CD4-positive, alpha-beta T cell treated with Interferon alpha-2 for 1 hour (primary cell): ENCODE measurements at regions not wholly inside any gene's neighbourhood (a gene's known extent, or its start where the extent isn't known, plus 50 kb on each side); places are given as distances from the start of the nearest gene placed in this dataset.

ENCODE experiments used
- DNase-seq, 2 donors: peaks; one replicate each; pipeline ENCODE4 v3.0.0-alpha.2; 2020 to 2022

GRCh38 chr14:83384253-83384652, 1850.6 kb upstream of the SEL1L start:
- no peak for DNase-seq

GRCh38 chr14:83395321-83395720, 1861.7 kb upstream of the SEL1L start:
- no peak for DNase-seq

- DNase-seq: no peak
Measured at GRCh38 chr14:83416476-83416875, 1882.8 kb upstream of the SEL1L start.

GRCh38 chr14:83419420-83419819, 1885.8 kb upstream of the SEL1L start:
- no peak for DNase-seq

GRCh38 chr14:83421711-83422110, 1888.1 kb upstream of the SEL1L start:
- DNase-seq: no peak

- no peak for DNase-seq
Measured at GRCh38 chr14:83425138-83425537, 1891.5 kb upstream of the SEL1L start.

- DNase-seq: no peak
Measured at GRCh38 chr14:83425706-83426105, 1892.1 kb upstream of the SEL1L start.

- DNase-seq: no peak
Measured at GRCh38 chr14:83433618-83434017, 1900.0 kb upstream of the SEL1L start.

GRCh38 chr14:83441801-83442200, 1908.1 kb upstream of the SEL1L start:
- no peak for DNase-seq

GRCh38 chr14:83455561-83455960, 1921.9 kb upstream of the SEL1L start:
- no peak for DNase-seq

GRCh38 chr14:83461521-83461920, 1927.9 kb upstream of the SEL1L start:
- DNase-seq: no peak

GRCh38 chr14:83462759-83463158, 1929.1 kb upstream of the SEL1L start:
- no peak for DNase-seq

- DNase-seq: no peak
Measured at GRCh38 chr14:83463500-83464098, 1929.9 kb upstream of the SEL1L start.

- no peak for DNase-seq
Measured at GRCh38 chr14:83467811-83468210, 1934.2 kb upstream of the SEL1L start.

GRCh38 chr14:83470466-83470865, 1936.8 kb upstream of the SEL1L start:
- DNase-seq: no peak

- no peak for DNase-seq
Measured at GRCh38 chr14:83470959-83471695, 1937.5 kb upstream of the SEL1L start.

GRCh38 chr14:83473416-83474235, 1940.0 kb upstream of the SEL1L start:
- DNase-seq: no peak

- no peak for DNase-seq
Measured at GRCh38 chr14:83478741-83479140, 1945.1 kb upstream of the SEL1L start.

GRCh38 chr14:83483063-83483462, 1949.4 kb upstream of the SEL1L start:
- DNase-seq: no peak

- no peak for DNase-seq
Measured at GRCh38 chr14:83485591-83485990, 1951.9 kb upstream of the SEL1L start.

- DNase-seq: no peak
Measured at GRCh38 chr14:83491091-83491490, 1957.4 kb upstream of the SEL1L start.

GRCh38 chr14:83520837-83521236, 1987.2 kb upstream of the SEL1L start:
- DNase-seq: no peak

GRCh38 chr14:83529531-83529930, 1995.9 kb upstream of the SEL1L start:
- no peak for DNase-seq

GRCh38 chr14:83533734-83534133, 1996.2 kb upstream of the FLRT2 start:
- DNase-seq: no peak
